Activated CD4-positive, alpha-beta T cell treated with anti-CD3 and anti-CD28 coated beads, Interleukin-2, amount 50 U/mL, for 48 hours (primary cell): ENCODE measurements at regions not wholly inside any gene's neighbourhood (a gene's known extent, or its start where the extent isn't known, plus 50 kb on each side); places are given as distances from the start of the nearest gene placed in this dataset.
"Not testable (repeated sequence)": the region's sequence is repeated elsewhere in the genome, so short reads cannot be mapped to it uniquely, and the experiment has no call there.

Source experiments
- DNase-seq, 2 experiments: peaks; one replicate each; pipeline ENCODE4 v3.0.0-alpha.2; 2020

DNA sequence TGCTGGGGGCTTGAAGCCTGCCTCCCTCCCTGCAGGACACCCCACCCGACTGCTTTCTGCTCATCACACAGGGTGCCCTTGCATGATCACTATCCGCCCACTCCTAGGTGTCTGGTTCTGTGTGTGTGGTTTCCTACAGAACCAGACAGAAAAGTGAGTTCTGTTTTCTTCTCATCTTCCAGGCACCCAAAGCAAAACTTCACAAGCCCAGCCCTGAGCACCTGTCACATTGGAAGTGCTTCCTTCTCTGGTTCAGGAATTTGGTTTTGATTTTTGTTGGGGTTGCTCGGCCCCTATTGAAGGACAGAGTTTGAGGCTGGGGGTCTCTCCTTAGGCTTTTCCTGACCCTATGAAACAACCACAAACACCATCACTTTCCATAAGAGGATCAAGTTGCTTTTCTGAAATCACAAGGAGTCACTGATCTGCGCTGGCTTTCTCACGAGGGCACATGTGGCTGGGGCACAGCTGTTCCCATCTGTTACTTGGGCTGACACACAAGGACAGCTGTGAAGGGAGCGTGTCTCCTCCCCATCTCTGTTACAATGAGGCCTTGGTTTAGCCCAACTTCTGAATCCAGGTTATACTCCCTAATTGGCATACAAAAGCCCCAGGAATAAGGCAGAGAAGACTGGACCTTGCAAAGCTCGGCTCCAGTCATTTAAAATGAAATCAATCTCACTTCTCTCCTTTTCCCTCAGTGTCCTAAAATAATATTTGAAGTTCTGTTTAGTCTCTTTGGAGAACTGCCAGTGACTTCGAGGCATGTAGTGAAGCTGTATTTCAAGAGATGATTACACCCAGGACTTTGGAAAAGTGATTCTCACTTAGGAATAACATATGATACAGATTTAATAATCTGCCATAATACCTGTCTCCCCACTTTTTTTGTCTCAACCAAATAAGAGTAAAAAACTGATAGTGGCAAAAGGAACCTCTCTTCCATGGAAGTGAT lies 213.1 kb upstream of the GAS1 start:
- no peak for DNase-seq

DNA sequence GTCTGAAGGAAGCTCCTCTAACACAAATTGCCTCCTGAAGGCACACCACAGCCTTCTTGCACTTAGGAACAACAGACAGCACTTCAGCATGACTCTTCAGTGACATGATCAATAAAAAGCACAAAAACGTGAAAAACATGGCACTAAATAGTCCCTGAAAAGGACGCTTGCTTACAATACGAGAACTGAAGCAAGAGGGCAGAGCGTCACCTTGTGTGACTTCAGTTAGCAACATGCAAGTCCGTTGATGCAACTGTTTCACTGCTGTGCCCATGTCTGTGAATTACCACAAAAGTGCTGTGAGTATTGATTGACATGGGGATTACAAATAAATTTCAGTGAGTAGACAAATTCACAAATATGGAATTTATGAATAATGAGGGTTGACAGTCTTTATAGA lies 219.9 kb upstream of the GAS1 start:
- DNase-seq = no peak

DNA sequence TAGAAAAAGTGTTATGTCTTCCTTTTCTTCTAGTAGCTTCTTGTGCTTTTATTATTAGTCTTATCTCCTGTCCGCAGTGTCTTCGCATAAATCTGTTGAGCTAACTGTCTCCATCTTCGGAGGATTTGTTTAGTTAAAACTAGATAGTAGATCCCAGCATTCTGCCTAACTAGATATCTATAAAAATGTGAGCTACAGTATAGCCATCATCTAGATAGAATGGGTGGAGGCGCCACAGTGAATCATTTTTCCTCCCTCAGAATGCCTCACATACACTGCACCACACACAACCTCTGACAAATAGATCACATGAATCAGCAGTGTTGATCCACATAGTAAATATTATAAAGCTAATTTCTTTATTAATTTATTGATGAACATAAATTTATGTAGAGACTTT lies 220.3 kb upstream of the GAS1 start:
- DNase-seq = no peak

- no peak for DNase-seq
Observed at GRCh38 chr9:87178302-87178701, 231.0 kb upstream of the GAS1 start.

DNA sequence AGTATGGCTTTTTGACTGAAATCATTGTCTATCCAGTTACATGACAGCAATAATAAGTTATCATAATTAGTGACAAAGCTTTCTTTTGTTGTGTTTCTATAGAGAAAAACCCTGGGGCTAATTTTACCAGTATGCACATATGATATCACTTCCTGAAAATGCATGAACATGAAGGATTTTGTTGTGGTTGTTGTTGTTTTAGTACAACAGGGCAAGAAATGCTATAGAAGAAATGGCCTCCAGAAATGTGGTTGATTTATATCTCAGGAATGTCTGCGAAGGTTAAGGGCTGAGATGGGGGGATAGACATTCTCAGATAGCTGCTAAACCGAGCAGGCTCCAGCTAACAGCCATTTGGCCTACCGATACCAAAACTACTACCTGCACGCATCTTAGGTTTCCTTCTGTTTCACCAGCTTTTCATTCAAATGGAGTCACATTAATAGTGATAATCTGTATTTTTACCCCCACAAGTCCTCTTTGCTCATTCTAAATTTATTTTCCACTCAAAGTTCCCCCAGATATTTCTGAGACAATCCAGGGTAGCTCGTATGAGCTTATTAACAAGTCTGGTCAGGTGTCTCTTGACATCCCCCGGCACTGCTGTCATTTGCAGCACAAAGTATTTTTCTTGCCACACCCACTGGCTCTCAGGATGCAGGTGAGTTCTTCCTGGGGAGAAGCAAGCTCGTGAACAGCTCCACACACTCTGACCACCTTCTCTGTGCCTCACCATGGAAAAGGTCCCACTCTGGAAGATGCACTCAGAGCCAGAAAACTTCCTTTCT lies 232.4 kb upstream of the GAS1 start:
- DNase-seq = no peak

DNA sequence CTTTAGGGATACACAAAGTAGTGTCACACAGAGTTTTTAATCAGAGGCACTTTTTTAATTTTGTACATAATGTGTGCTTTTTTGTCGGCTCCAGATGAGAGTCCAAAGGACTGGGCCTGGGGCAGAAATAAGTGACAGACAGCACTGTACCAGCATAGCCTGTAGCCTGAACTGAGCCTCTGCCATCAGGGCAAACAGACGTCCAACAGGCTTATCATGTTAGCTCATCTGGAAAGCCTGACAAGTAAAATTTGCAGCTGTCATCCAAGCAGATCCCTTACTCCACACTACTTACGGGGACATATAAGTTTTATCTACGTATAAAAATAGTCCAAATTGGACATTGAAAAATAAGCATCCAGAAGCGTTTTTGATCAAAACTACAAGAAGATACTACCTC lies 233.1 kb upstream of the GAS1 start:
- no peak for DNase-seq

DNA sequence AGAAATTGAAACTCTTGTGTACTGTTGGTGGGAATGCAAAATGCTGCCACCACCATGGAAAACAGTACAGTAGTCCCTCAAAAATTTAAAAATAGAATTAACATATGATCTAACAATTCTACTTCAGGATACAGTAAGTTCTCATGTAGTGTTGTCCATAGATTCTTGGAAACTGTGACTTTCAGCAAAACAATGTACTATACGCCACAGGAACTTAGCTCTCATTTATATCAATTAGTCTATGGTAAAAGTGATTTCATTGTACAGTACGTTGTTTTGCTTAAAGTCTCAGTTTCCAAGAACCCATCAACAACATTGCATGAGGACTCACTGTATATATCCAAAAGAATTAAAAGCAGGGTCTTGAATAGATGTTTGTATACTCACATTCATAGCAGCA lies 233.5 kb upstream of the GAS1 start:
- DNase-seq = no peak

DNA sequence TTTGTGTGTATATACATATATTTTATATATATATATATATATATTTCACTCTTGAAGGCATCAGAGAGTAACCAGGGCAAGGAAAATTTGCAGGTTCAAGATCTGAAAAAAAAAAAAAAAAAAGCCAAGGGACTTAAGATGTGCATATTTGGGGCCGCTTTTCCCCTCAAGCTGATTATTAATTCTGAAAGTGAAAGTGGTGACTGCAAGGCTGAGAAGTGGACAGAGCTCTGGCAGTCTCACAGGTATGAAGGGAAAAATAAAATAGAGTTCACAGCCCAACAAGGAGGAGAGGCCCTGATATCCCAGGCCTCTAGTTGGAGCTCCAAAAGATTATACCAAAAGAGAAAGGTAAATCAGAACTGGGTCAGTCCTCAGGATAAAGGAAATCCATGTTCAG lies 234.4 kb upstream of the GAS1 start:
- DNase-seq = no peak

DNA sequence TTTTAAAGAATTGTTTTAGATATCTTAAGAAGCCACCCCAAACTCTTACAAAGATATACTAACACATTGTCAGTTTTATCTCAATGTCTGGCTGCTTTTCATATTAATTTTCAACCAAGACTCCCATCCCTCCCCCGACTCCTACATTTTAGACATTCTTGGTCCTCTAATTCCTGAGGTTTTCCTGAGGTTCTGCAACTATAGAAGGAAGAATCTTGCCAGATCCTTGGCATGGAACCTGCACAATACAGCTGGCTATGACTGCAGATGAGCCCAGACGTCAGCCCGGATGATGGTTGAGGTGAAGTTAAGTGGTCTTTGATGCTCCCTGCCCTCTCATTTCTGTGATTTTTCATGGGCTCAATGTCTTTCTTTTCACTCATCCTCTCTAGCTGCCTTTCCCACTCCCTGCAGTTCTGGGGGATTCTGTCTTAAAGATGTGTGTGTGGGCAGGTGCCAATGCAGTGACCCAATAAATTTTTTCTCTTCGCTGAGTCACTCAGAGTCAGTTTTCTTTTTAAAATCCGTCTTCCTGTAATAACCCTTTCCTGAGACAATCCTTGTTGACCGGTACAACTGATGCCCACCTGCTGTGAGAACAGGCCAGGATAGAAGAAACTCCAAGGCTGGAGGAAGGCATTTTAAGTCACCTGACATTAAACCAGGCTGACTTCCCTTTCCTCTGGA lies 237.8 kb upstream of the GAS1 start:
- no peak for DNase-seq

DNA sequence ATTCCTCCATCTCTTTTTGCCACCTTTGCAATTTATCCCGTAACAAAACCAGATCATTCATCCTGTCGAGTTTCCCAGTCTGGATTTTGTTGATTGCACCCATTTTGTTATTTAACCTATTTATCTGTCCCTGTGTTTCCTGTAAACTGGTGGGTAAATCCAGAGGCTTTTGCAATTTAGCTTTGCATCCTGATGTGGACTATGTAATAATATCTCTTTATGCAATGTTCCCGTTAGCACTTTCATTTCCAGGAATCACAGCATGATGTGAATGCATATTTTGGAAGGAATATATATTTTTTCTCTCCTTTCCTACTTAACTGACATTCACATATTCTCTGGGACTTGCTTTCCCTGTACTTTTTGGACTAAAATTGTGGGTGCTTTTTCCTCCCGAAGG lies 240.3 kb upstream of the GAS1 start:
- DNase-seq = no peak

- no peak for DNase-seq
Observed at GRCh38 chr9:87189006-87189405, 241.7 kb upstream of the GAS1 start.

DNA sequence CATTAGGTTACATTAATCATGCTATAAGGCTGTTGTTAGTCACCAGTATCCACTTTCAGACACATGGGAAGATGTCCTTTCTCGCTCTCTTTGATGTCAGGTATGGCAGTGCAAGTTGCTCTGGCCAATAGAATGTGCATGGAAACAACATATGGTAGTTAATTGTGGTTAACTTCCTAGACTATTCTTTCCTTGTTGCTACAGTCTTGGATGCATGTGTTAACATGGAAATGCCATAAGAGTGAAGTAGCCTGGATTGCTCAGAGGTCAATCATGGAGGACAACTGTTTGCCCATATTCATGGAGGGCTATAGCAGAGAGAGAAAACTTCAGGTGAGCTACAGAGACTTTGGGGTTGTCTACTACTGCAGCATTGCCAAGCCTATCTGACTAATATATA lies 245.8 kb upstream of the GAS1 start:
- no peak for DNase-seq

DNA sequence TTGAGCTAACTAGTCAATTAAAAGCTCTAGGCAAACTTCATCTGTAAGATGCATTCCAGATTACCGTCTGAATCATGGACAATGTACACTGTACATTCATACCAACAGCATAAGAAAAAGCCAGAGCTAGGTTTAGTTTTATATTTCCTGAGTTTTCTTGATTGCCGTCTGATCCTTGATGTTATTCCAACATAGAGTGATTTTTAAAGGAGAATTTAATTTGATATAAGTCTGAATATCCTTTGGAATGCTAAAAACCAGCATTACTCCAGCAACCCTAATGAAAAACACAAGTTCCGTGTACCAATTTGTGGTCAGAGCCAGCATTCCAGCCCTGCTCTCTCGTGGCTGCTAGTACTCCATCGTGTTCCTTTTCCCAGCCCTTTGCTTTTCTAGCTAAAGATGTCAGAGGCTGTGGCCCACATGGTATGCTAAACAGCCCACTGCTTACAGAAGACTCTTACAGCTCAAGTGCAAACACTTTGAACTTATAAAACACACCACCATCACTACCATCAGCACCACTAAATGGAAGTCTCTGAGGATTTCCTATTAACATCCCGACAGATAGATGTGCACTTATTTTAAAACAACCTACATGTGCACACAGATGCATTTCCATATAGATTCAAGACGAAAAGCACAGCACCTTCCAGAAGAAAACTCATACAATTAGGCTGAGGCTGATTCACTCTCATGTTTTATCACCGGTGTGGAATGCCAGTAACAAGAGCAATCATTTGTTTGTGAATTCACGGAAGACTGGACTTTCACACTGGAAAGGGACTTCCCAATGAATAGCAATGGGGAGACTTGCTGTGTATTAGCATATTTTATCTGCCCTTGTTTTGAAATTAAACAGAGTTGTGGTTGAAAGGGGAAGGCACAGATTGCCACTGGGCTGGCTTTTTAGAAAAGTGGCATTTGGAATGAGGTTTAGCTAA lies 246.9 kb upstream of the GAS1 start:
- DNase-seq = no peak

- no peak for DNase-seq
Observed at GRCh38 chr9:87195306-87195705, 248.0 kb upstream of the GAS1 start.

DNA sequence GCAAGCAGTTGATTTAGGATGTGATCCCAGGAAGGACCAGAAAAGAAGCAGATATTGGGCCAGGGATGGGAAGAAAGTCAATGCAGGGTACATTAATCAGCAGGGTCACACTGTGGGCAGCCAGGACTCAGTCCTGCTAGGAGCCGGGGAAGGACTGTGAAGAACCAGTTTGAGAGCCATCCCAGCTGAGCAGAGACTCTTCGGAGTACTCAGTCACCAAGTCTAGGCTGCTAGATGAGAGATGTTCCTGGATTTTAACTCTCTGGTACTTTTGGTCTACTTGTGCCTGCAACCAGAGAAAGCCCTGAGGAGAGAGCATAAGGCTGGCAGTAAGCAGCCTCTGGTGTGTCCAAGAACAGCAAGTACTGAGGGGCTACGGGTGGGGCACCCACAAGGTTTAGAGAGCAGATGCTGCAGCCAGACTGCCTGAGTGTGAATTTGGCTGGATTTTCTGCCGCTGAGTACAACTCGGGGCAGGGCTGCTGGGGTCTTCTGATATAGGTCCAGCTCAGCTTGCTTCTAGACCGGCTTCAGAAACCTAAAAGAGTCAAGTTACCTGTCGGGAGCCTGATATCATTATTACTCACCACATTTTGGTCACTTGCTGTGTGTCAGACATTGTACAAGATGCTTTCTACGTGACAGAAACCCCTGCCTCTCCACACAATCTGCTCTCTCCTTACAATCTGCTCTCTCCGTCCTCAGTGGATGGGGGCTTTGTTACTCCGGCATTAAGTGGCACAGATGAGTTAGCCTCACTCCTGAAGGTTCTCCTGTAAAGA lies 250.2 kb upstream of the GAS1 start:
- DNase-seq = no peak

GRCh38 chr9:87198716-87199115 lies 251.4 kb upstream of the GAS1 start:
- no peak for DNase-seq

DNA sequence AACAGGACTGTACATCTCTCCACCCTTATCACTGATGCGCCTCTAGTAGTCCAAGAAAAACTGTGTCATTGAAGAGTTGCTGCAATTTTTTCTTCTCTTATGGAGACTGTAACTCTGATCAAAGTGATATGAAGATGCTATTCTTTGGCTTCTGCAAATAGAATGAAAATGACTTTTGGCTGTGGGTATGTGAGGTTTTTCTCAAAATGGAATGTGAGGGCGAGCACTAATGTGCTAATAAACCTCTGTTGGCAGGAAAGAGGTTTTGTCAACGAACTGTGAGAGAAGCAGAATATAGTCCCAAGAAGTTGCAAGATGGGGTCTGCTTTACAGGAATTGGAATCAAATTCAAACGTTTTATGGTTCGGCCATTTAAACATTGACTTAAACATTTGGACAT lies 252.0 kb upstream of the GAS1 start:
- no peak for DNase-seq

DNA sequence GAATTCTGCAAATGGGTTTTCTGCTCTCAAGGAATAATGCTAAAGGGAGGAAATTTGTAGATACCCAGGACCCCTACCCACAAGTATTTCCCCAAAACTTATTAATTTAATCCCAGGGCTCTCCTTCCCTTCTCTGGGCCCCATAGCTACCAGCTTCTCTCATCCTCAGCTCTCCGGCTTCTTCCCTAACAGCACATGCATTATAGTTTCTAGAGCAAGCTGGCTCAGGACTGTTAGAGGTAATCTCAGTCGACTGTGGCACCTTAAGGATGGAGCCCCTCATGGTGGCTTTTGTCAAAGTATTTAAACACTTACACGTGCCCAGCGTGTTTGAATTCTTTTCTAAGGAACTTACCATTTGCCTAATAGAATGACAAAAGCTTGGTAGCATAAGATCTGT lies 252.5 kb upstream of the GAS1 start:
- no peak for DNase-seq

- no peak for DNase-seq
Observed at GRCh38 chr9:87201351-87201751, 254.0 kb upstream of the GAS1 start.

DNA sequence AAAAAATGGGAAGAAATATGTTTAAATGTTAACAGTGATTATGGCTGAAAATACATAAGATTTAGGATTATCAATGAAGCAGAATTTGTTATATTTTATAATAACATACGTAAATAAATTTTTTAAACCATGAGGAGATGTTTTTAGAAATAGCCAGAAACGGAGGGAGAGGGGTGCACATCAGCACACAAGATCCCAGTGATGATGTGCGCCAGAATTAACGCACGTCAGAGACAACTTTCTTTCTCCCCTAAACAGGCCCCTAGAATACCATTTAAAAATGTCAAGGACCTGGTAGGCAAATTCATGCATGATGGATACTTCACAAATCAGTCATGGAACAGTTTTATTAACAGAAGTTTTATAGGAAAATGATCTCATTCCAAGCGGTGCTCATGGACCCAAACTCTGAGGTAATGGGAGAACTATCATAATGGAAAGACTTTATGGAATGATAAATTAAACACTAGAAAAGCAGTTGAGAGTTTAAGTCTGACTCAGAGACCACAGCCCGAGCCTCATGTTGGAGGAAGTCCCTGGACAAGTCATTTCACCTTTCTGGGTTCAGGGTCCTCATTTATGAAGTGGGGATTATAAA lies 258.9 kb upstream of the GAS1 start:
- no peak for DNase-seq

- DNase-seq = not testable (repeated sequence)
Observed at GRCh38 chr9:87210658-87211057, 263.4 kb upstream of the GAS1 start.
